ENCODE measurements at regions not wholly inside any gene's neighbourhood (a gene's known extent, or its start where the extent isn't known, plus 50 kb on each side); places are given as distances from the start of the nearest gene placed in this dataset.

GRCh38 chr1:178020968-178021640 lies 51.2 kb upstream of the SEC16B start:
- no peak overlapping the region for H3K4me3 ChIP-seq (ENCODE audit: insufficient read depth, low read length)
- H3K79me2 ChIP-seq (ENCODE audit: insufficient read depth, low read length), result no peaks in the 10 kb centered on the region
- no peak for DNase-seq (ENCODE audit: insufficient read length, low spot score, missing footprints)
- no peak overlapping the region for H3K27ac ChIP-seq (ENCODE audit: low read depth, low read length)
- H3K4me2 ChIP-seq (ENCODE audit: insufficient read depth, low read length), result no peak overlapping the region
- H2AFZ ChIP-seq (ENCODE audit: low read length), result no peak overlapping the region
- TF ChIP-seq CTCF (IDR thresholded peaks at IDR 0.05; ENCODE audit: extremely low read depth, low read depth, low read length), result no peak
- no peaks in the 10 kb centered on the region for H3K27me3 ChIP-seq (ENCODE audit: insufficient read depth, low read length)
- H3K36me3 ChIP-seq (ENCODE audit: insufficient read depth, low read length), result peaks cover 5% of the 10 kb centered on the region
- H4K20me1 ChIP-seq (ENCODE audit: insufficient read depth, low read length), result no peaks in the 10 kb centered on the region
- no peaks in the 10 kb centered on the region for H3K9me3 ChIP-seq (ENCODE audit: low read depth, low read length)
- peaks cover 4% of the 10 kb centered on the region for H3K4me1 ChIP-seq (ENCODE audit: insufficient read depth, low read length)

GRCh38 chr1:178021950-178022349 lies 52.1 kb upstream of the SEC16B start:
- H3K27ac ChIP-seq (ENCODE audit: low read depth, low read length), result no peak overlapping the region
- H3K4me2 ChIP-seq (ENCODE audit: insufficient read depth, low read length), result no peak overlapping the region
- no peak for DNase-seq (ENCODE audit: insufficient read length, low spot score, missing footprints)
- H3K79me2 ChIP-seq (ENCODE audit: insufficient read depth, low read length), result no peaks in the 10 kb centered on the region
- H3K27me3 ChIP-seq (ENCODE audit: insufficient read depth, low read length), result no peaks in the 10 kb centered on the region
- TF ChIP-seq CTCF (IDR thresholded peaks at IDR 0.05; ENCODE audit: extremely low read depth, low read depth, low read length), result no peak
- peaks cover 4% of the 10 kb centered on the region for H3K4me1 ChIP-seq (ENCODE audit: insufficient read depth, low read length)
- H2AFZ ChIP-seq (ENCODE audit: low read length), result no peak overlapping the region
- no peaks in the 10 kb centered on the region for H3K9me3 ChIP-seq (ENCODE audit: low read depth, low read length)
- H3K4me3 ChIP-seq (ENCODE audit: insufficient read depth, low read length), result no peak overlapping the region
- peaks cover 5% of the 10 kb centered on the region for H3K36me3 ChIP-seq (ENCODE audit: insufficient read depth, low read length)
- H4K20me1 ChIP-seq (ENCODE audit: insufficient read depth, low read length), result no peaks in the 10 kb centered on the region

- Histone ChIP-seq H3K27ac (ENCODE audit: low read depth, low read length) (no peak overlapping the region), H3K4me2 (ENCODE audit: insufficient read depth, low read length) (no peak overlapping the region), H3K79me2 (ENCODE audit: insufficient read depth, low read length) (no peaks in the 10 kb centered on the region), H3K4me1 (ENCODE audit: insufficient read depth, low read length) (peaks cover 4% of the 10 kb centered on the region), H3K27me3 (ENCODE audit: insufficient read depth, low read length) (no peaks in the 10 kb centered on the region), H3K9me3 (ENCODE audit: low read depth, low read length) (no peaks in the 10 kb centered on the region), H3K36me3 (ENCODE audit: insufficient read depth, low read length) (no peaks in the 10 kb centered on the region), H2AFZ (ENCODE audit: low read length) (no peak overlapping the region), H3K4me3 (ENCODE audit: insufficient read depth, low read length) (no peak overlapping the region), H4K20me1 (ENCODE audit: insufficient read depth, low read length) (no peaks in the 10 kb centered on the region)
- no peak for DNase-seq (ENCODE audit: insufficient read length, low spot score, missing footprints)
- no peak for TF ChIP-seq CTCF (IDR thresholded peaks at IDR 0.05; ENCODE audit: extremely low read depth, low read depth, low read length)
Measured at GRCh38 chr1:178023181-178023618, 53.3 kb upstream of the SEC16B start.

GRCh38 chr1:178024504-178024903 lies 54.6 kb upstream of the SEC16B start:
- H3K4me3 ChIP-seq (ENCODE audit: insufficient read depth, low read length), result no peak overlapping the region
- H2AFZ ChIP-seq (ENCODE audit: low read length), result no peak overlapping the region
- H3K27ac ChIP-seq (ENCODE audit: low read depth, low read length), result no peak overlapping the region
- TF ChIP-seq CTCF (IDR thresholded peaks at IDR 0.05; ENCODE audit: extremely low read depth, low read depth, low read length), result no peak
- peaks cover 4% of the 10 kb centered on the region for H3K4me1 ChIP-seq (ENCODE audit: insufficient read depth, low read length)
- no peaks in the 10 kb centered on the region for H3K36me3 ChIP-seq (ENCODE audit: insufficient read depth, low read length)
- H3K9me3 ChIP-seq (ENCODE audit: low read depth, low read length), result no peaks in the 10 kb centered on the region
- no peak for DNase-seq (ENCODE audit: insufficient read length, low spot score, missing footprints)
- no peaks in the 10 kb centered on the region for H3K27me3 ChIP-seq (ENCODE audit: insufficient read depth, low read length)
- no peaks in the 10 kb centered on the region for H3K79me2 ChIP-seq (ENCODE audit: insufficient read depth, low read length)
- no peak overlapping the region for H3K4me2 ChIP-seq (ENCODE audit: insufficient read depth, low read length)
- H4K20me1 ChIP-seq (ENCODE audit: insufficient read depth, low read length), result no peaks in the 10 kb centered on the region

Data from osteoblast (primary cell).